T-helper 1 cell treated with Interleukin-12 subunit alpha and Interleukin-12 subunit beta and Interleukin-4 antibody, amounts not matched to agents 30 μg/mL and 1 μg/mL, for 36 hours (primary cell): ENCODE measurements at regions not wholly inside any gene's neighbourhood (a gene's known extent, or its start where the extent isn't known, plus 50 kb on each side); places are given as distances from the start of the nearest gene placed in this dataset.
"Not testable (repeated sequence)": the region's sequence is repeated elsewhere in the genome, so short reads cannot be mapped to it uniquely, and the experiment has no call there.

Source experiments
- H3K27ac Mint-ChIP-seq: one replicate; pipeline ENCODE4 v1.8.0; 2021; ENCODE audit warnings: mild to moderate bottlenecking, mixed read lengths
- H3K27me3 Mint-ChIP-seq: one replicate; pipeline ENCODE4 v1.8.0; 2021; ENCODE audit warnings: low read depth, mixed read lengths
- H3K36me3 Mint-ChIP-seq: one replicate; pipeline ENCODE4 v1.8.0; 2021; ENCODE audit warnings: low read depth, mixed read lengths
- H3K4me1 Mint-ChIP-seq: one replicate; pipeline ENCODE4 v1.8.0; 2021; ENCODE audit warnings: low read depth, mixed read lengths
- H3K4me3 Mint-ChIP-seq: one replicate; pipeline ENCODE4 v1.8.0; 2021; ENCODE audit warnings: mild to moderate bottlenecking, moderate library complexity, mixed read lengths
- H3K9me3 Mint-ChIP-seq: one replicate; pipeline ENCODE4 v1.8.0; 2021; ENCODE audit warnings: mixed read lengths

- peaks cover 10% of the 10 kb centered on the region for H3K4me1 Mint-ChIP-seq
- H3K36me3 Mint-ChIP-seq = peaks cover 2% of the 10 kb centered on the region
- no peak overlapping the region for H3K4me3 Mint-ChIP-seq
- no peak overlapping the region for H3K27ac Mint-ChIP-seq
- H3K9me3 Mint-ChIP-seq = no peaks in the 10 kb centered on the region
- peaks cover 25% of the 10 kb centered on the region for H3K27me3 Mint-ChIP-seq
Measured at GRCh38 chr2:39487398-39488250, 50.5 kb upstream of the MAP4K3 start.

- H3K4me3 Mint-ChIP-seq = no peak overlapping the region
- H3K36me3 Mint-ChIP-seq = peaks cover 2% of the 10 kb centered on the region
- no peaks in the 10 kb centered on the region for H3K9me3 Mint-ChIP-seq
- peaks cover 12% of the 10 kb centered on the region for H3K4me1 Mint-ChIP-seq
- H3K27me3 Mint-ChIP-seq = peaks cover 23% of the 10 kb centered on the region
- no peak overlapping the region for H3K27ac Mint-ChIP-seq
Measured at GRCh38 chr2:39488450-39488849, 51.4 kb upstream of the MAP4K3 start.

- Mint-ChIP-seq H3K27me3 (peaks cover 16% of the 10 kb centered on the region), H3K4me1 (peaks cover 16% of the 10 kb centered on the region), H3K27ac (no peak overlapping the region), H3K4me3 (no peak overlapping the region), H3K9me3 (no peaks in the 10 kb centered on the region), H3K36me3 (peaks cover 2% of the 10 kb centered on the region)
Measured at GRCh38 chr2:39490586-39490985, 53.5 kb upstream of the MAP4K3 start.

- peaks cover 13% of the 10 kb centered on the region for H3K27me3 Mint-ChIP-seq
- H3K9me3 Mint-ChIP-seq = no peaks in the 10 kb centered on the region
- H3K4me1 Mint-ChIP-seq = peaks cover 20% of the 10 kb centered on the region
- peak overlapping the region; percentile 19 for H3K4me3 Mint-ChIP-seq
- no peak overlapping the region for H3K27ac Mint-ChIP-seq
- peaks cover 2% of the 10 kb centered on the region for H3K36me3 Mint-ChIP-seq
Measured at GRCh38 chr2:39491653-39492052, 54.6 kb upstream of the MAP4K3 start.

GRCh38 chr2:39492095-39492590 lies 55.1 kb upstream of the MAP4K3 start:
- peak overlapping the region; percentile 19 for H3K4me3 Mint-ChIP-seq
- peaks cover 21% of the 10 kb centered on the region for H3K4me1 Mint-ChIP-seq

GRCh38 chr2:39492716-39493115 lies 55.6 kb upstream of the MAP4K3 start:
- H3K36me3 Mint-ChIP-seq = peaks cover 2% of the 10 kb centered on the region
- no peak overlapping the region for H3K4me3 Mint-ChIP-seq
- H3K27ac Mint-ChIP-seq = no peak overlapping the region
- H3K27me3 Mint-ChIP-seq = peaks cover 13% of the 10 kb centered on the region
- H3K9me3 Mint-ChIP-seq = no peaks in the 10 kb centered on the region
- peaks cover 21% of the 10 kb centered on the region for H3K4me1 Mint-ChIP-seq

More at GRCh38 chr2:39492095-39492590, 55.1 kb upstream of the MAP4K3 start:
- H3K27ac Mint-ChIP-seq = no peak overlapping the region
- peaks cover 13% of the 10 kb centered on the region for H3K27me3 Mint-ChIP-seq
- H3K36me3 Mint-ChIP-seq = peaks cover 2% of the 10 kb centered on the region
- no peaks in the 10 kb centered on the region for H3K9me3 Mint-ChIP-seq

- H3K36me3 Mint-ChIP-seq = peaks cover 2% of the 10 kb centered on the region
- no peak overlapping the region for H3K4me3 Mint-ChIP-seq
- no peak overlapping the region for H3K27ac Mint-ChIP-seq
- peaks cover 21% of the 10 kb centered on the region for H3K4me1 Mint-ChIP-seq
- no peaks in the 10 kb centered on the region for H3K9me3 Mint-ChIP-seq
- H3K27me3 Mint-ChIP-seq = peaks cover 10% of the 10 kb centered on the region
Measured at GRCh38 chr2:39494784-39495251, 57.7 kb upstream of the MAP4K3 start.

- H3K36me3 Mint-ChIP-seq = no peaks in the 10 kb centered on the region
- H3K27ac Mint-ChIP-seq = no peak overlapping the region
- peaks cover 15% of the 10 kb centered on the region for H3K4me1 Mint-ChIP-seq
- H3K9me3 Mint-ChIP-seq = no peaks in the 10 kb centered on the region
- peaks cover 4% of the 10 kb centered on the region for H3K27me3 Mint-ChIP-seq
- no peak overlapping the region for H3K4me3 Mint-ChIP-seq
Measured at GRCh38 chr2:39497082-39497801, 60.2 kb upstream of the MAP4K3 start.

GRCh38 chr2:39498176-39498575 lies 61.1 kb upstream of the MAP4K3 start:
- not testable (repeated sequence) for H3K9me3 Mint-ChIP-seq, H3K4me3 Mint-ChIP-seq, H3K4me1 Mint-ChIP-seq, H3K36me3 Mint-ChIP-seq, H3K27ac Mint-ChIP-seq
- peaks cover 13% of the 10 kb centered on the region for H3K27me3 Mint-ChIP-seq

GRCh38 chr2:39498786-39499185 lies 61.7 kb upstream of the MAP4K3 start:
- Mint-ChIP-seq H3K27ac (no peak overlapping the region), H3K4me3 (no peak overlapping the region), H3K36me3 (no peaks in the 10 kb centered on the region), H3K4me1 (peaks cover 9% of the 10 kb centered on the region), H3K27me3 (peaks cover 14% of the 10 kb centered on the region), H3K9me3 (no peaks in the 10 kb centered on the region)

GRCh38 chr2:39499336-39499735 lies 62.3 kb upstream of the MAP4K3 start:
- Mint-ChIP-seq H3K4me3 (no peak overlapping the region), H3K9me3 (no peaks in the 10 kb centered on the region), H3K27ac (no peak overlapping the region), H3K27me3 (peaks cover 18% of the 10 kb centered on the region), H3K4me1 (peaks cover 9% of the 10 kb centered on the region), H3K36me3 (no peaks in the 10 kb centered on the region)

GRCh38 chr2:39501412-39501811 lies 64.3 kb upstream of the MAP4K3 start:
- Mint-ChIP-seq H3K27me3 (peaks cover 20% of the 10 kb centered on the region), H3K4me1 (peaks cover 2% of the 10 kb centered on the region), H3K9me3 (no peaks in the 10 kb centered on the region), H3K4me3 (no peak overlapping the region), H3K27ac (no peak overlapping the region), H3K36me3 (no peaks in the 10 kb centered on the region)

- Mint-ChIP-seq H3K9me3 (no peaks in the 10 kb centered on the region), H3K27ac (no peak overlapping the region), H3K27me3 (peaks cover 20% of the 10 kb centered on the region), H3K4me1 (no peaks in the 10 kb centered on the region), H3K4me3 (no peak overlapping the region), H3K36me3 (no peaks in the 10 kb centered on the region)
Measured at GRCh38 chr2:39503277-39503676, 66.2 kb upstream of the MAP4K3 start.

- Mint-ChIP-seq H3K4me1 (no peaks in the 10 kb centered on the region), H3K36me3 (no peaks in the 10 kb centered on the region), H3K27me3 (peaks cover 20% of the 10 kb centered on the region), H3K9me3 (no peaks in the 10 kb centered on the region), H3K4me3 (no peak overlapping the region), H3K27ac (no peak overlapping the region)
Measured at GRCh38 chr2:39504790-39505335, 67.8 kb upstream of the MAP4K3 start.
